D721Med (cell line): ENCODE measurements at regions not wholly inside any gene's neighbourhood (a gene's known extent, or its start where the extent isn't known, plus 50 kb on each side); places are given as distances from the start of the nearest gene placed in this dataset.

ENCODE experiments used
- DNase-seq: peaks from one replicate; pipeline ENCODE4 v3.0.0; 2011; ENCODE audit warnings: low spot score; ENCODE audit not compliant: insufficient read length
- FAIRE-seq: peaks from 2 replicates; lab custom pipeline; 2011; peaks lifted over from hg19 to GRCh38; lab: Jason Lieb, UNC
- CTCF ChIP-seq: IDR thresholded peaks from 2 replicates; pipeline ENCODE4 v1.5.1; 2012; ENCODE audit warnings: mild to moderate bottlenecking, control low read depth; ENCODE audit not compliant: insufficient read depth; ENCODE audit errors: missing control alignments

- FAIRE-seq = no peak
Observed at GRCh38 chr5:176186107-176186506, 52.1 kb upstream of the SIMC1 start.

GRCh38 chr5:176187276-176188062 lies 50.8 kb upstream of the SIMC1 start:
- FAIRE-seq = no peak
- no peak for DNase-seq
- TF ChIP-seq CTCF = no peak

More at GRCh38 chr5:176186107-176186506, 52.1 kb upstream of the SIMC1 start:
- no peak for TF ChIP-seq CTCF
- DNase-seq = no peak

- no peak for TF ChIP-seq CTCF
- no peak for FAIRE-seq
- DNase-seq = no peak
Observed at GRCh38 chr5:176188085-176188484, 50.1 kb upstream of the SIMC1 start.
